Heart left ventricle (tissue), 13 donors: ENCODE measurements at regions not wholly inside any gene's neighbourhood (a gene's known extent, or its start where the extent isn't known, plus 50 kb on each side); places are given as distances from the start of the nearest gene placed in this dataset.

Experiments used
- POLR2A ChIP-seq, 2 donors: fragments of 450-650 bp; IDR thresholded peaks; one replicate each; pipeline ENCODE4 v1.6.1; 2017; ENCODE audit warnings: antibody characterized with exemption in 2 of 2, mild to moderate bottlenecking in 2 of 2, moderate library complexity in 2 of 2
- TF ChIP-seq, protein P1 (sequence below), 12 donors: fragments of 200-600 bp; sonication (generic) in 4 of 12; IDR thresholded peaks; one replicate each; pipeline versions ENCODE4 v1.5.0 to v1.8.0; 2018 to 2022; ENCODE audit warnings: antibody characterized with exemption in 12 of 12, mild to moderate bottlenecking in 5 of 12
- donor health status: ischemic (EF 13 %, LVEDD 7.1; RV severe dilation, severe dysfunction).
- donor health status: DM: no; HTN: yes; CAD: no.
- donor health status: DM: no; HTN: no; CAD: no.
- donor health status: ischemic (EF 25% LVEDD 6.9; RV normal size, moderate dysfunction).
- donor health status: ischemic (EF 25% LVEDD 5.7; RV mildly dilated, moderate dysfunction).
- donor health status: ischemic (EF 35%, LVEDD 5.7; RV mildly dilated, moderate dysfunction).
- donor health status: nonischemic (EF 11% LVEDD 7.7; RV severe dilation, severe dysfunction).
- donor health status: DM: yes; HTN: yes; CAD: no.
- donor health status: PGD.
- donor health status: ischemic (EF 29% LVEDD 5.4; RV normal size, mild dysfunction).
- donor health status: nonischemic (EF 23%, LVEDD 6.1; RV moderate dilation, normal function).

DNA sequence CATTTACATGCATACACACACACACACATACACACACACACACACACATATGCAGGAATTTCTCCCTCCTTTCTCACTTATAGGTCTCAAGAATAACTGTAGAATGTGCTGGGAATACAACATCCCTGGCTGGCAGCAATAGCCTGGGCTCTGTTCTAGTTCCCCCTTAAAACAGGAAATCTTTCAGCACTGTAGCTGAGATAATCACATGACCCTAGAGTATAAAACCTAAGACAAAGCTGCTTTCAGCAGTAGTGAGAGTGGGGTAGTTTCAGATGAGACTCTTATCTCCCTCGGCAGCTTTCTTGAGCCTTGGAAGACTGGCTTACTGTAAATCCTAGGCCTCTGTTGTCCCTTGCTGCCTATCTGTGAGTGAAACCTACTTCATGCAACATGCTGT, 137.4 kb upstream of the AKR1E2 start:
- TF ChIP-seq POLR2A (IDR thresholded peaks at IDR 0.05) = no peak
- TF ChIP-seq, protein P1, sequence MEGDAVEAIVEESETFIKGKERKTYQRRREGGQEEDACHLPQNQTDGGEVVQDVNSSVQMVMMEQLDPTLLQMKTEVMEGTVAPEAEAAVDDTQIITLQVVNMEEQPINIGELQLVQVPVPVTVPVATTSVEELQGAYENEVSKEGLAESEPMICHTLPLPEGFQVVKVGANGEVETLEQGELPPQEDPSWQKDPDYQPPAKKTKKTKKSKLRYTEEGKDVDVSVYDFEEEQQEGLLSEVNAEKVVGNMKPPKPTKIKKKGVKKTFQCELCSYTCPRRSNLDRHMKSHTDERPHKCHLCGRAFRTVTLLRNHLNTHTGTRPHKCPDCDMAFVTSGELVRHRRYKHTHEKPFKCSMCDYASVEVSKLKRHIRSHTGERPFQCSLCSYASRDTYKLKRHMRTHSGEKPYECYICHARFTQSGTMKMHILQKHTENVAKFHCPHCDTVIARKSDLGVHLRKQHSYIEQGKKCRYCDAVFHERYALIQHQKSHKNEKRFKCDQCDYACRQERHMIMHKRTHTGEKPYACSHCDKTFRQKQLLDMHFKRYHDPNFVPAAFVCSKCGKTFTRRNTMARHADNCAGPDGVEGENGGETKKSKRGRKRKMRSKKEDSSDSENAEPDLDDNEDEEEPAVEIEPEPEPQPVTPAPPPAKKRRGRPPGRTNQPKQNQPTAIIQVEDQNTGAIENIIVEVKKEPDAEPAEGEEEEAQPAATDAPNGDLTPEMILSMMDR (IDR thresholded peaks at IDR 0.05) = no peak
